ENCODE measurements at regions not wholly inside any gene's neighbourhood (a gene's known extent, or its start where the extent isn't known, plus 50 kb on each side); places are given as distances from the start of the nearest gene placed in this dataset.

- Mint-ChIP-seq H3K4me1 (ENCODE audit: low read depth) (peaks cover 7% of the 10 kb centered on the region), H3K27me3 (ENCODE audit: low read depth) (no peaks in the 10 kb centered on the region), H3K9me3 (peaks cover 4% of the 10 kb centered on the region), H3K4me3 (no peak overlapping the region), H3K27ac (no peak overlapping the region), H3K36me3 (ENCODE audit: low read depth) (peaks cover 3% of the 10 kb centered on the region)
These were observed 98.1 kb upstream of the JADE1 start for GRCh38 chr4:128711361-128711760.

DNA sequence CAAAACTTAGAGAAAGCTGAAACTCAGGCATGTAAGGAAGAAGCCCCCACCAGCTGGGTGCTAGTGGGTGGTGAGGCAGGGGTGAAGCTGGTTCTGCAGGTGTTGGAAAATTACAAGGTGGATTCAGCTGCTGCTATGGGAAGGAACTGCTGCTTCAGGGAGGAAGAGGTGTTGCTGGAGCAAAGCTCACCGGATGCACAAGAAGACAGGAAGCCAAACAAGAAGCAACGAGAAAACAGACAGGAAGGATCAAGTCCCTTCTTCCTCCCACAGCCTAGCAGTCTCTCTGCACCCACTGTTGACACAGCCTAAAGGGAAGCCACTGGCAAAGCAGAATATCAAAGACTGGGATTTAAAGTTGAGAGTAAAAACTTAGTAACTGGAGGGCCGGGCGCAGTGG, 100.2 kb upstream of the JADE1 start:
- Mint-ChIP-seq H3K9me3 (peaks cover 4% of the 10 kb centered on the region), H3K4me1 (ENCODE audit: low read depth) (peaks cover 6% of the 10 kb centered on the region), H3K36me3 (ENCODE audit: low read depth) (peaks cover 3% of the 10 kb centered on the region), H3K27me3 (ENCODE audit: low read depth) (no peaks in the 10 kb centered on the region), H3K27ac (peak overlapping the region; percentile 29), H3K4me3 (peak overlapping the region; percentile 18)

DNA sequence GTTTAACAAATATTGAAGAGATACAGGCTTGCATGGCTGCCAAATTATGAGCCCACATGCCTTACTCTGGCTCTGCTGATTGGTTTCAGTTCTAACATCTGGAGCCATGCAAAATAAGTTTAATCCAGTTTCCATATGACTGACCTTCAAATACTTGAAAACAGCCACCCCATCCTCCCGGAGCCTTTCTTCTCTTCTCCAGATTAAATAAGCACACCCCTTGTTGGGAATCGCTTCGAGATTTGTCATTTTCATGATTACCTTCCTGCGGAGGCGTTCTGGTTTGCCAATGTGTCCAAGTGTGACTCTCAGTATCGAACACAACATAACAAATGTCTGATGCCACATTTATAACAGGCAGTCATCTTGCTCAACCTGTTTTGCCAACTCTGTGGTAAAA, 101.6 kb upstream of the JADE1 start:
- H3K36me3 Mint-ChIP-seq (ENCODE audit: low read depth) = peaks cover 3% of the 10 kb centered on the region
- peaks cover 5% of the 10 kb centered on the region for H3K4me1 Mint-ChIP-seq (ENCODE audit: low read depth)
- H3K27ac Mint-ChIP-seq = no peak overlapping the region
- no peak overlapping the region for H3K4me3 Mint-ChIP-seq
- peaks cover 4% of the 10 kb centered on the region for H3K9me3 Mint-ChIP-seq
- no peaks in the 10 kb centered on the region for H3K27me3 Mint-ChIP-seq (ENCODE audit: low read depth)

DNA sequence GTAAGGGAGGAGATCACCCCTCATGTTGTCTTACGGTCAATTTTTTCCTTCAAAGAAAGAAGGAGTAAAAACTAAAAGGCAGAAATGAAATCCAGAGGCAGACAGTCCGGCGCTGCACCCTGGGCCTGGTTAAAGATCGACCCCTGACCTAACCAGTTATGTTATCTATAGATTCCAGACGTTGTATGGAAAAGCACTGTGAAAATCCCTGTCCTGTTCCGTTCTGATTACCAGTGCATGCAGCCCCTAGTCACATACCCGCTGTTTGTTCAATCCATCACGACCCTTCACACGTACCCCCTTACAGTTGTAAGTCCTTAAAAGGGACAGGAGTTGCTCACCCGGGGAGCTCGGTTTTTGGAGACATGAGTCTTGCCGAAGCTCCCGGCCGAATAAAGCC, 105.6 kb upstream of the JADE1 start:
- no peaks in the 10 kb centered on the region for H3K9me3 Mint-ChIP-seq
- H3K4me1 Mint-ChIP-seq (ENCODE audit: low read depth) = peaks cover under 1% of the 10 kb centered on the region
- H3K36me3 Mint-ChIP-seq (ENCODE audit: low read depth) = no peaks in the 10 kb centered on the region
- no peak overlapping the region for H3K27ac Mint-ChIP-seq
- H3K4me3 Mint-ChIP-seq = no peak overlapping the region
- H3K27me3 Mint-ChIP-seq (ENCODE audit: low read depth) = no peaks in the 10 kb centered on the region

DNA sequence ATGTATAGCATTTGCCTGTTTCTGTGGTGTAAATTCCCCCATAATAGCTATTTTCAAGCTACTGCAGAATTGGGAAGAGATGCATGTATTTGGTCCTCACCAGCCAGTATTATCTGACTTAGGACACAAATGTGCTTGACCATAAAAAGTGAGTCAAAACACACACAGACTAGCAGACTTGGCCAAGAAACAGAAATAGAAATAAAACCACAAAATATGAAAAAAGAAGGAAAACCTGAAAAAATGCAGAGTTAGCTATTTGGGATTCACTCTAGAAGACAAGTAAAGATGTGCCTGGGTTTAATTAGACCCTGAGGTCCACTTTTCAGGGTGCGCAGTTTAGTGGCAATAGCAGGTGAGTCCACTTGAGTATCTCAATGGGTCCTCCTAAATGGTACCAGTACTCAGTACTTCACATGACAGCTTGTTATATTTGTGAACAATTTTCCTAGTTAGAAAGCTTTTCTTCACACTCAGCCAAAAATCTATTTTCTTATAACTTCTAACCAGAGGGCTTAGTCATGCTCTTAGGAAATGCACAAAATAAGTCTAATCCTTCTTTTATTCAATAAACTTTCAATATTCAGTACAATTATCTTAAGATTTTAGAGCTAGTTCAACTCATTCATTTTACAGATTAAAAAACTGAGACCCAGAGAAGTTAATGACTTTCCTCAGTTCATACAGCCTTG, 108.7 kb upstream of the JADE1 start:
- Mint-ChIP-seq H3K9me3 (no peaks in the 10 kb centered on the region), H3K36me3 (ENCODE audit: low read depth) (no peaks in the 10 kb centered on the region), H3K4me1 (ENCODE audit: low read depth) (no peaks in the 10 kb centered on the region), H3K27me3 (ENCODE audit: low read depth) (no peaks in the 10 kb centered on the region), H3K27ac (no peak overlapping the region), H3K4me3 (no peak overlapping the region)

- H3K4me1 Mint-ChIP-seq (ENCODE audit: low read depth) = no peaks in the 10 kb centered on the region
- H3K27ac Mint-ChIP-seq = no peak overlapping the region
- H3K36me3 Mint-ChIP-seq (ENCODE audit: low read depth) = no peaks in the 10 kb centered on the region
- H3K27me3 Mint-ChIP-seq (ENCODE audit: low read depth) = no peaks in the 10 kb centered on the region
- no peak overlapping the region for H3K4me3 Mint-ChIP-seq
- H3K9me3 Mint-ChIP-seq = no peaks in the 10 kb centered on the region
These were observed 111.1 kb upstream of the JADE1 start for GRCh38 chr4:128698386-128698785.

DNA sequence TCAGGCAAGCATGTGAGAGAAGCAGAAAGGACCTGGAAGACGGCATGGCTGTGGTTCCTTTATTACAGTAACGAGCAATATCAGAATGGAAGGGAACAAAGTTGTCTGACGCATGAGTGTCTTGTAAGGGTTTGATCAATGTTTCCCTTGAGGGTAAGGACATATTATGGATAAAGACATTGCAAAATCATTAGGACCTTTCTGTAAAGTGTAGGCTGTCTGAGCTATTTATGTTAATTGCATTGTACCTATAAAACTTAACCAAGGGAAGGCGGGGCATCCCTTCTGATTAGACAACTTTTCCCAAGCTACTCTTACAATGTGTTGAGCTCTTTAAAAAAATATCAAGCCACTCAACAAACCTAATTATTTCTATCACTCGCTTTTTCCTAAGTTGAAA, 112.2 kb upstream of the JADE1 start:
- no peaks in the 10 kb centered on the region for H3K4me1 Mint-ChIP-seq (ENCODE audit: low read depth)
- no peaks in the 10 kb centered on the region for H3K27me3 Mint-ChIP-seq (ENCODE audit: low read depth)
- no peak overlapping the region for H3K4me3 Mint-ChIP-seq
- H3K27ac Mint-ChIP-seq = no peak overlapping the region
- no peaks in the 10 kb centered on the region for H3K36me3 Mint-ChIP-seq (ENCODE audit: low read depth)
- H3K9me3 Mint-ChIP-seq = no peaks in the 10 kb centered on the region

GRCh38 chr4:128690011-128690410, 119.5 kb upstream of the JADE1 start:
- H3K4me3 Mint-ChIP-seq = no peak overlapping the region
- H3K36me3 Mint-ChIP-seq (ENCODE audit: low read depth) = no peaks in the 10 kb centered on the region
- H3K27ac Mint-ChIP-seq = no peak overlapping the region
- H3K4me1 Mint-ChIP-seq (ENCODE audit: low read depth) = no peaks in the 10 kb centered on the region
- H3K9me3 Mint-ChIP-seq = no peaks in the 10 kb centered on the region
- peaks cover 4% of the 10 kb centered on the region for H3K27me3 Mint-ChIP-seq (ENCODE audit: low read depth)

DNA sequence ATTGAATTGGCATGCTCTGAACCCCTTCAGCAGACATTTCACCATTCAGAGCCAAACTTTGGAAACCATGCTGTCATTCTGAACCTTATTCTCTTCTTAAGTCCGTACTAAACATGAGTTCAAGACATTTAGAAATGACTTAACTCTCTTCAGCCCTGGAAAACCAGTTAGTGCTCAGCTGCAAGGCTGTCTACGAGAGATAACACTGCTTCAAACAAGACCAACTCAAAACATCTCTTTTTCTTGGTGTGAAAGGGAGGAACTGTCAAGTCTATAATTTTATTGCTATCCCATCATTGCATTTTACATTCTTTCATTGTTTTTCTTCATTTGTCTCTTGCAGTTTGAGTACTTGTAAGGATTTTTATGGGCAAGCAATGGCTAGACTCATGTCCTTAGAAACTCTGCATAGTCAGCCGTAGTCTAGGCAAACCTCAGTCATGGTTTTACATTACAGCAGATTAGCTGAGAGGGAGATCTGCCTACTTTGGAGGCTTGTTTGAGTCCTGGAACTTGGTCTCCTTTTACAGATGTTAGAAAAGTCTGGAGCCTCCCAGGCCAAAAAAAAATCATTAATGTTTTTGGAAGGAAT, 120.6 kb upstream of the JADE1 start:
- no peaks in the 10 kb centered on the region for H3K9me3 Mint-ChIP-seq
- H3K4me1 Mint-ChIP-seq (ENCODE audit: low read depth) = no peaks in the 10 kb centered on the region
- no peak overlapping the region for H3K4me3 Mint-ChIP-seq
- H3K27me3 Mint-ChIP-seq (ENCODE audit: low read depth) = peaks cover 12% of the 10 kb centered on the region
- no peaks in the 10 kb centered on the region for H3K36me3 Mint-ChIP-seq (ENCODE audit: low read depth)
- no peak overlapping the region for H3K27ac Mint-ChIP-seq

DNA sequence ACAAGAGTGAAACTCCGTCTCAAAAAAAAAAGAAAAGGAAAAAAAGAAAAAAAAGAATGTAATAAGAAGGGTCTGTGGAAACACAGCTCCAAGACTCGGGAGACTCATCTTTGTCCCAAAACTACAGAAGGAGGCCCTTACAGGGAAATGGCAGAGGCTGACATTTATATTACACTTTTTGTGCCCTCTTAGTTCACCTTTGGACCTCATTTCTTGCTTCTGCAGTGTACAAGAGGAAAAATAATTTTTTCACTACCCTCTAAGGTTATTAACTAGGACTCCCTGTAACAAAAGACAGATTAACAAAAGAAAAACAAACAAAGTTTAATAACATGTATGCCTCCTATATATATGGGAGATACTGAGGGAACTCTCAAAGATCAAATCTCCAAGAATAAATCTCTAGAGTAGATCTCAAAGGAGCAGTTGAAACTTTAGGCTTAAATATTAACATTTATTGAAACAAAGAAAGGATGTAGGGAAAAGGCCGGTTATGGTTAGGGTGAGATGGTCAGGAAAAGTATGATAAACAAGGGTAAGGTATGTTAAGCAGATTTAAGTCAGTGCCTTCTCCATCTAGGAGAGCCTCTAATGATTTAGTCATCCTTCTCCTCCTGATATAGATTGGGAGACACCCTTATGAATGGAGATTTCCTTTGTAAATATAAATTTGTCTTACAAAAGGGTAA, 121.3 kb upstream of the JADE1 start:
- Mint-ChIP-seq H3K36me3 (ENCODE audit: low read depth) (no peaks in the 10 kb centered on the region), H3K9me3 (no peaks in the 10 kb centered on the region), H3K4me3 (no peak overlapping the region), H3K27me3 (ENCODE audit: low read depth) (peaks cover 17% of the 10 kb centered on the region), H3K4me1 (ENCODE audit: low read depth) (no peaks in the 10 kb centered on the region), H3K27ac (no peak overlapping the region)

- Mint-ChIP-seq H3K9me3 (no peaks in the 10 kb centered on the region), H3K4me3 (no peak overlapping the region), H3K27ac (no peak overlapping the region)
These were observed 122.7 kb upstream of the JADE1 start for GRCh38 chr4:128686810-128687209.

DNA sequence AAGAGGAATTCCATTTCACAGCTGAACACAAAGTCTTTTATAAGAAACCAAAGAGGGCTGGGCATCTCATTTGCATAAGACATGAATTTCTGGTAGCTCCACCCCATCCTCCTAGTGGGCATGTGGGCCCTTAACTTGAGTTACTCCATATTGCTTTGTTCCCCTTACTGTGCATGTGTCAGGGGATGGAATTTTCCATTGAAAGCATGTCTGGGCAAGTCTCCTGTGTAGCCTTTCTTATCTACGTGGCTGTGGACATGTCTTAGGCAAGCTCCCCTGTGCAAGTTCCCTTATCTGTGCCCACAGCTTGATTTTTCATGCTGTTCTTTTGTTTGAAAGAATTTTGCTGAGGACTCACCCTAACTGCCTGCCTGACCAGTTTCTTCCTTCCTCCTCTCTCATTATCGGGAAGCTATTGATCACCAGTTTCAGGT, 123.5 kb upstream of the JADE1 start:
- Mint-ChIP-seq H3K4me3 (no peak overlapping the region), H3K9me3 (no peaks in the 10 kb centered on the region), H3K36me3 (ENCODE audit: low read depth) (no peaks in the 10 kb centered on the region), H3K4me1 (ENCODE audit: low read depth) (no peaks in the 10 kb centered on the region), H3K27ac (no peak overlapping the region), H3K27me3 (ENCODE audit: low read depth) (peaks cover 20% of the 10 kb centered on the region)

More at GRCh38 chr4:128686810-128687209, 122.7 kb upstream of the JADE1 start:
- H3K4me1 Mint-ChIP-seq (ENCODE audit: low read depth) = no peaks in the 10 kb centered on the region
- peaks cover 20% of the 10 kb centered on the region for H3K27me3 Mint-ChIP-seq (ENCODE audit: low read depth)
- H3K36me3 Mint-ChIP-seq (ENCODE audit: low read depth) = no peaks in the 10 kb centered on the region

GRCh38 chr4:128684016-128684415, 125.5 kb upstream of the JADE1 start:
- H3K4me3 Mint-ChIP-seq = no peak overlapping the region
- H3K9me3 Mint-ChIP-seq = no peaks in the 10 kb centered on the region
- peaks cover 26% of the 10 kb centered on the region for H3K27me3 Mint-ChIP-seq (ENCODE audit: low read depth)
- H3K27ac Mint-ChIP-seq = no peak overlapping the region
- H3K36me3 Mint-ChIP-seq (ENCODE audit: low read depth) = no peaks in the 10 kb centered on the region
- H3K4me1 Mint-ChIP-seq (ENCODE audit: low read depth) = no peaks in the 10 kb centered on the region

GRCh38 chr4:128682942-128683666, 126.4 kb upstream of the JADE1 start:
- H3K27ac Mint-ChIP-seq = no peak overlapping the region
- no peak overlapping the region for H3K4me3 Mint-ChIP-seq
- H3K4me1 Mint-ChIP-seq (ENCODE audit: low read depth) = no peaks in the 10 kb centered on the region
- H3K27me3 Mint-ChIP-seq (ENCODE audit: low read depth) = peaks cover 26% of the 10 kb centered on the region
- H3K36me3 Mint-ChIP-seq (ENCODE audit: low read depth) = no peaks in the 10 kb centered on the region
- H3K9me3 Mint-ChIP-seq = no peaks in the 10 kb centered on the region
